Fibroblast of skin of abdomen (primary cell): ENCODE measurements at regions not wholly inside any gene's neighbourhood (a gene's known extent, or its start where the extent isn't known, plus 50 kb on each side); places are given as distances from the start of the nearest gene placed in this dataset.
"Not testable (repeated sequence)": the region's sequence is repeated elsewhere in the genome, so short reads cannot be mapped to it uniquely, and the experiment has no call there.

ENCODE experiments used
- DNase-seq: peaks from one replicate; pipeline ENCODE4 v3.0.0-alpha.2; 2013

DNA sequence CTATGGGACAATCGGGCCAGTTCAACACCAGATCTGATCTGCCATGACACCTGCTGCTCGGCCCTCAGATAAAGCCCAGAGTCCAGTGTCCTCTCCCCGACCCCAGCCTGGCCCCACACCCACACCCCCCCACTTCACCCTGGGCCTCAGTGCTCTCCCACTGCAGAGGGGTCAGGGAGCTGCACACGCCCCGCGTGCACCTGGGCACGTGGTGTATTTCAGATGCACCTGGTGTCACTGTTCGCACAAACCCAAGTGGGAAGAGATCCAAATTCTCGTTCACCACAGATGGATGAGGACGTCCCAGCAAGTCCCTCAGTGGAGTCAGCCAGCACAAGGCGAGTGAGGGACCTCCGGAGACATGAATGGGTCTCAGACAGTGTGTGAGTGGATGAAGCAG is 161.3 kb downstream of the RTP5 start:
- DNase-seq, result no peak

DNA sequence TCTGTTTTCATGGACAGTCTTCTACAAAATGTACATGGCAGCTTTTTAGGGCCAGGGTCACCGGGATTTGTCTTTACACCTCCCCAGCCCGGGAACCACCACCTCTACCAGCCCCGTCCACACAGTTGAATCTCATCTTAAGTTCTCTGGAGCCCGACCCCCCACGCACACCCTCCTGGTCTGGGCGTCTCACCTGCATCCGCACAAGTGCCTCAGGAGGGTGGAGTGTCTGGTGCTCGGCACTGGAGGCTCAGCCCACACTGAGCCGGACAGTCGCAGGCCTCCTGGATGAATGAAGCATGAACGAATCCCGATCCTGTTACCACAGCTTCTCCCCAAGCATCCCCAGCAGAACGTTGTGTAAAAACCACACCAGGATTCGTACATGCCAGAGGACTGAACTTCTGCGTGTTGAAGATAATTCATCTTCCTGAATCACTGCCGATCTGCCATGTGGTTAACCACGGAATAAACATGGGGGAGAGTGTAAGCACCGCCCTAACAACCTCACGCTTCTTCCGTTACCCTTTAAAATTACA is 162.0 kb downstream of the RTP5 start:
- peak; percentile 95 for DNase-seq

DNA sequence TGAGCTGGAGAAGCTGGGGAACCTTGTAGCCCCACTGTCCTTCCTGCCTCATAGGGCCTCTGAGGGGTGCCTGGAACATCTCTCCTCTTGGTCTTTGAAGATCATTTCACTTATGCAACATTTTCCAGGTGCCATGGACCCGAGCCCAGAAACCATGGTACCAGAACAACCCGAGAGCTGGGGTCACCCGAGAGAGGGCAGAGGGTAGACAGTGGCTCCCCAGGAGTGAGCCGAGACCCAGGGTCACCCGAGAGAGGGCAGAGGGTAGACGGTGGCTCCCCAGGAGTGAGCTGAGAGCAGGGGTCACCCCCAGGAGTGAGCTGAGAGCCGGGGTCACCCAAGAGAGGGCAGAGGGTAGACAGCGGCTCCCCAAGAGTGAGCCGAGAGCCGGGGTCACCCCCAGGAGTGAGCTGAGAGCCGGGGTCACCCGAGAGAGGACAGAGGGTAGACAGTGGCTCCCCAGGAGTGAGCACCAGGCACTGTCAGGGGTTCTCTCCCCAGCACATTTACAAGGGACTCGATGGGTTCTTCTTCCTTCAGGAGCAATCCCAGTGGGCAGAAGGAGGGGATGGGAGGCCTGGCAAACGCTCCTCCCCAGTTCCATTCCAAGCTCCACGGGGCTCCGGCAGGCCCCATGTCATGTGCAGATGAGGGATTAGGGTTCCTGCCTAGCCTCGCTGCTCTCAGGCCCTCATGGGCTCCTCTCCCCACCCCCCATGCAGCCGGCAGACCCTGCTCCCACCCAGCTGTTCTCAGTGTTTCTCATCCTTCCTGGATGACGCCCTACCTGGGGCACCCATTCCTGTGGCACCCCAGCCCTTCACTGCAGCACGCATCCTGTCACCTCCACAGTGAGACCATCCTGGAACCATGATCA is 163.5 kb downstream of the RTP5 start:
- DNase-seq, result no peak

DNA sequence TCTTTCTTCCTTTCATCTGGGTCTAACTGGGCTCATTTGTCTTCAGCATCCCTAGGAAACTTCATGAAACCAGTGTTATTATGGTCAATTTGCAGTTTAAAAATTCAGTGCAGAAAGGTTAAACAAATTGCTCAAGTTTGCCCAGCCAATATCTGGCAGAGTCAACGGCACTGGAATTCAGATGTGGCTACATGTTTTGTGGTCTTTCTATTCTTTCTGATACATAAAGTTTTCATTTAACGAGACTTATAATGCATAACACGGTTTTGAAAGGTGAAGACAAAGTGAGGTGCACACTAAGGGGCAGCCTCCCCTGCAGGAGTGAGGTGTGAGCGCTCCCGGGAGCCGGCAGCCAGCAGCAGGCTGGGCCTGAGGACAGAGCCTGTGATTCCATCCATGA is 164.6 kb downstream of the RTP5 start:
- no peak for DNase-seq

DNA sequence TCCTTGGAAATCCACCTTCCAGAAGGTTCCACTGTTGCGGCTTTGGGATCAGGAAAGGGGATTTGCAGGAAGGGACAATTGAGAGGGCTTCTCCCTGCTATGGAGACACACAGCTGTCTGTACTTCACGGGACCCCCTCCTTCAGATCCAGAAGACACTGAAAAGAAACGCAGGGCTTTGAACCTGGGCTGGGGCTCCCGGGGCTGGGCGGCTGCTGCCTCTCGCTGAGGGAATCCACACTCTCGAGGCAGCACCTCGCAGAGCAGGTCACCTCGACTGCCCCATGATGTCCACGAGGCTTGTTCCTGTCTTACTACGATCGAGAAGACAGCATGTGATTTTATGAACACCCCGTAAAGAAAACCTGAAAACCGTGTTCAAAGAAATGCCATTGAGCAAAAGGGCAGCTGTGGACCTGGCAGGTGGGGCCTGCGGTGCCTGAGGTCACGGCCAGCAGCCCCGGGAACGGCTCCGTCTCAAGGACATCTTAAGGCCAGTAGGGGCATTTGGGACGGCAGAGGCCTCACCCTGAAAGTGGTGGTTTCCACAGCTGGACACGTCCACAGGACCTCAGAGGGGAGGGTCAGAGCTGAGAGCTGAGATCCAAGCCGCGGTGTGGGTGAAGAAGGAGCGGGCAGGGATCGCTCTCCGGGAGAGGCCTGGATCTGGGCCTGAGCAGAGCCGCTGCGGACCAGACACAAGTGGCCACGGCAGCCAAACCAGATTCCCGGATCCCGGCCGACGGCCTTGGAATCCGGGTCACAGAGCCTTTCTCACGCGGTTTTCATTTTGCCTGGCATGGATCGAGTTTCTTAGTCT is 165.7 kb downstream of the RTP5 start:
- no peak for DNase-seq

DNA sequence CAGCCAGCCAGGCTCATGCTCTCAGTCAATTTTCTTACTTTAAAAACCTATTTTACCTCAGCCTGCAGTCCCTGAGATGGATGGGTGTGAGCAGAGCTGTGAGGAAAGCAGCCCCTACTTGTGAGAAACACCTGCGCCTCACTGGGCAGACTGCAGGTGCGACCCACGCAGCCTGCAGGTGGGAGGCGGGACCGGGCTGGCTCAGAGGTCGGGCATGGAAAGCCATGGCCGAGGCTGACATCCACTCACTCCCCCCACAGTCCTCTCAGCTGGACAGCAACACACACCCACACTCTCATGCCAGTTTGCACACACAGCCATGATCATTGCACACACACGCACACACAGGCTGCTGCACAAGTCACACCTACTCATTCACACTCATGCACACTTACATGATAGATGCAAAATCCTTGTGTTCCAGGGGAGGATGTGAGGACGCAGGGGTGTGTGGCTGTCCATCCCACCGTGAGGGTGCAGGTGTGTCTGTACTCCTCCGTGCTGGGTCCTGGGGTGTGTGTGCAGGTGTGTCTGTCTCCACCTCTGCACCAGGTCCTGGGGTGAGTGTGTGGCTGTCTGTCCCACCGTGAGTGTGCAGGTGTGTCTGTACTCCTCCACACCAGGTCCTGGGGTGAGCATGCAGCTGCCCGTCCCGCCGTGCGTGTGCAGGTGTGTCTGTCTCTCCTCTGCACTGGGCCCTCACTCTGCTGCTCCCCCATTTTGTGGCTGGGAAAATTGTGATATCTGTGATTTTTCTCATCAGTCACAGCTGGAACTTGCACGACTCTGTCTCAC is 166.5 kb downstream of the RTP5 start:
- no peak for DNase-seq

DNA sequence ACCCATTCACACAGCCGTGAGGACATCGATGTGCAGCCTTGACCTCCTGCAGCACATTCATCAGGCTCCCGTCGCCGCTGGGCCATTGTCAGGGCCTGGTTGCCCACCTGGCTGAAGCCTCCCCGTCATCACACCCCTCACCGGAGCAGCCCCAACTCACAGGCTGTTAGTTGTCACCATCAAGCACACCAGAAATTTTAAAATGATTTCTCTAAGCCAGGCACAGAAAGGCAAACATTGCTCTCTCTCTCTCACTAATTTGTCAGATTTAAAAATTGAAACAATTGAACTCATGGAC is 167.1 kb downstream of the RTP5 start:
- DNase-seq, result no peak

DNA sequence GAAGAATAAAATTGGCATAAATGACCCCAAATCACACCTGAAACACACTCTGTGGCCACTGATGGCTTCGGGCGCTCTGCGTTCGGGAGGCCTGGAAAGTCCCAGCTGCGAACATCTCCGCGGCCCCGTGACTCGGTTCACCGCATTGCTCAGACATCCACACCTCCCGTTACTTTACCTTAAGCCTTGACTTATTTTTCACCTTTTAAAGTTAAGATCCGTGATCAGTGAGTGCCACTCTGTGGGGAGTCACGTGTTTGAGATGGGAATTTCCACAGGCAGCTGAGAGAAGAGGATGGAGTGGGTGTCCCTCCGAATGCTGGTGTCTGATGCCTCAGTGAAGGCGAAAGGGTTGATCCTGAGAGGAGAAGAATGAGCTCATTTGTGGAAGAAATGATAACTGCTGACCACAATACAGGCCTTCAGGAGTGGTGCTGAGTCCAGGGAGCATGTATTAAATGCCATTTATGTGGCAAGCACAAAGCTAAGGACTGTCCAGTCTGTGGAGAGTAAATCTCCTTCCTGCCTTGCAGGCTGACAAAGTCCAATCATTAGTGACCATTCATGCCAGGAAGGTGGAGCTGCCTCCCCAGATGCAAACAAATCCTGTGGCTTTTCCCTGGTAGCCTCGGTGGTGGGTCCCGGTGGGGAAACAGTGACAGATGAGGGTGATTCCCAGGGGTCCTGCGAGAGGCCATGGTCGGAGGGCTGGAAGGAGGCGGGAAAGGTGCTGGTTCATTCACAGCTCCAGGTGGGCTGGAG is 168.8 kb downstream of the RTP5 start:
- DNase-seq, result no peak

DNA sequence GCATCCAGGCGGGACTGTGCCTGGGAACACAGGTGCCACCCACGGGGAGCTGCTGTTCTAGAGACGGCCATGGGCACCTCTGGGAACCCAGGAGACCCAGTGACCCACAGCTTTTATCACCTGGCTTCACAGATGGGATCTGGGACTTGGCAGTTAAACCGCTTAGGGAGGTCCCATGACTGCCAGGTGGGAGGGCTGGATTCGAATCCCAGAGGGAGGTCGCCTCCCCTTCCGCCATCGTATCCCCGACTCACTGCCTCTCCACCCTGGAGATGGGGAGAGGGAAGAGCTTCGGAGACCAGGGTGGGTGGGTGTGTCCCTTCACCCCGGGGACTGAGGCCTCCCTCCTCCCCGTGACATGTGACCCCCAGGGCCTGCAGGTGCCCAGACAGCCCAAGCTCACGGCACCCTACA is 169.4 kb downstream of the RTP5 start:
- no peak for DNase-seq

DNA sequence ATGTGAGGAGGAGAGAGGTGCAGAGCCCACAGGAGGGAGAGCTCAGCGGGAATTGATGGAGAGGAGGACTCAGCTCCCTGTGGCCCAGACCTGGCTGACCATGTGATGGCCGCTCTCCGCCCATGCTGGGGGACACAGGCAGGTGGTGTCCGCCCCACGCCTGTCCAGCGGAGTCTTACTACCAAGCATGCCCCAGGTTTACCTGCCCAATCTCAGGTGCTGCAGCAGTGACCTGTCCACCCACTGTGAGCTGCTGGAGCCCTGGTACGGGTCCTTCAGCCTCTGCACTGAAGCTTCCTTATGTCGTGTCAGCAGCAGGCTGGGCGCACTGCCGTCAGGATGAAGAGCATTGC is 170.8 kb downstream of the RTP5 start:
- no peak for DNase-seq

DNA sequence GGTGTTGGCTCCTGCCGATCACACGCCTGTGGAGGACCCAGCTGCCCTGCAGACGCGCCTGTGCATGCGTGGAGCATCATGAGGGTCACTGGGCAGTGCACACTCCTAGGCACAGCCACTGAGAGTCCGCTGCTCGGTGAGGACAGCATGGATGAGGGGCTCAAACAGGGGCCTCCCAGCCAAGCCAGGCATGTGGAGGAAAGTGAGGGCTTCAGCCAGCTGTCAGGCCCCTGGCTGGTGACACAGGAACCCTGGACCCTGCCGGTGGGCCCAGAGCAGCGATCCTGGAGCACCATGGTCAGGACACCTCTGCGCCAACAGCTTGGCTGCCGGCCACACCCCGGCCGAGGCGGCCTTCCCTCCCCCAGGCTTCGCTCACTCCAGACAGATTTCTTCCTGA is 171.2 kb downstream of the RTP5 start:
- DNase-seq, result no peak

DNA sequence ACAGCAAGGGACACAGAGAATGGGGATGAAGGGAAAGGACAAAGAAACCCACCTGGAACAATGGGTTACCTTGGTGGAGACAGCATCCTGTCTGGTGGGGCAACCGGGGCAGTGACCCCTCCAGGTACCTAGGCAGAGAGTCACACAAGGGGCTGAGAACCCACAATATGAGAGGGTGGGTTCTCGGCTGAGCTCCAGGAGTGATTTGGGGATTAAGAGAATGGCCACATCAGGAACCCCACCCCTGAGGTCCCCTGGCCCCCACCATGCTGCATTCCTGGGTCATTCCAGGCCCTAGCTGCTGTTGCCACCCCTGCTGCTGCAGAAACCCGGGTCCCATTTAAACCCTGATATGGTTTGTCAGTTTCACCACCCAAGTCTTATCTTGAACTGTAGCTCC is 172.3 kb downstream of the RTP5 start:
- no peak for DNase-seq

DNA sequence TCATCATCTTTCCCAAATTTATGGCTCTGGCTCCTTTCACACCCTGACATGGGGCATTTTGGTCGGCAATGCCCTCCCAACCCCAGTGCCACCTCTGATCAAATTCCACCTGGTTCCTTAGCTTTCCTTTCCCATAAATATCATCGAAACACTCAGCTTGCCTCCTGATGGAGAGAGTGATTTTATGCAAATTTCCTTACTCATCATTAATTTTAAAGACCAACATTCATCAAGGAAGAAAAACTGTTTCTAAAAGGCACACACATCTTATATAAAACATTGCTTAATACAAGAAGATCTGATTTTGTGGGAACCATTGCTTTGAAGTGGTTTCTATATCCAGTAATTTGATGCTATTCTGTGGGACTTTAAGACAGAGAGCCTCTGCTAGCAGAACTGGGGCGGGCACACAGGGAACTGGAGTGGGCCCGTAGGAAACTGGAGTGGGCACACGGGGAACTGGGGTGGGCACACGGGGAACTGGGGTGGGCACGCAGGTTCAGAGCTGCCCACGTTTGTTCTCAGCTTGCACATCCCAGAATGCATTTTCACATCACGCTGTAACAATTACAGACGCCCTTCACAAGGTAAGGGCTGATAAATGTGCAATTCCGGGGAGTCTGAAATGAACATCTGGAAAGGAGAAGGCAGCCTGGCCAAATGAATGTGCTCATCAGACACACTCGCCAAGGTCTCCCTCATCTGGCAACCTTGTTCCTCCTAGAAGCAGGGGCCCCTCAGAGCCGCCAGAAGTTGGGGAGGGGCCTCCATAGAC is 174.2 kb downstream of the RTP5 start:
- no peak for DNase-seq

DNA sequence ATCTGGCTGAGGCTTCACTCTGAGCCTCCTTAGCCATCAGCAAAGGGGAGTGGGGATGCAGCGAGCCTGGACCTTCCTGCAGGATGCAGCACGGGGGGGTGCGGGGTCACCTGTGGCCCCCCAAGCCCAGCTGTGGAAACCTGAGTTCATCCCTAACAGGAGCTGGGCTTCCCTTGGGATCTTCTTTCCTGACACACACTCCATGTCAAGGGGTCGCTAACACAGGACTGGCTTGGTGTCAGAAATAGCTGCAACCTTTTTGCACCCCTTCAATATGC is 174.7 kb downstream of the RTP5 start:
- no peak for DNase-seq

DNA sequence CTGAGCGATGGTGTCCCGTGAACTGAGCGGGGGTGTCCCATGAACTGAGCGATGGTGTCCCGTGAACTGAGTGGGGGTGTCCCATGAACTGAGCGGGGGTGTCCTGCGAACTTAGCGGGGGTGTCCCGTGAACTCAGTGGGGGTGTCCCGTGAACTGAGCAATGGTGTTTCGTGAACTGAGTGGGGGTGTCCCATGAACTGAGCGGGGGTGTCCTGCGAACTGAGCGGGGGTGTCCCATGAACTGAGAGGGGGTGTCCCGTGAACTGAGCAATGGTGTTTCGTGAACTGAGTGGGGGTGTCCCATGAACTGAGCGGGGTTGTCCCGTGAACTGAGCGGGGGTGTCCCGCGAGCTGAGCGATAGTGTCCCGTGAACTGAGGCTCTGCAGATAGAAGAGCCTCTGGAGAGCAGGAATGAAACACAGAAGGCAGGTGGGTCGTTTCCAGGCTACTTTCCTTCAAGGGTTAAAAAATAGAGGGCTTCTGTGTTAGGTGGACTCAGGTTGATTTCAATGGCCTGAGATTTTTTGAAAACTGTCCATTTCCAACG is 176.1 kb downstream of the RTP5 start:
- not testable (repeated sequence) for DNase-seq

DNA sequence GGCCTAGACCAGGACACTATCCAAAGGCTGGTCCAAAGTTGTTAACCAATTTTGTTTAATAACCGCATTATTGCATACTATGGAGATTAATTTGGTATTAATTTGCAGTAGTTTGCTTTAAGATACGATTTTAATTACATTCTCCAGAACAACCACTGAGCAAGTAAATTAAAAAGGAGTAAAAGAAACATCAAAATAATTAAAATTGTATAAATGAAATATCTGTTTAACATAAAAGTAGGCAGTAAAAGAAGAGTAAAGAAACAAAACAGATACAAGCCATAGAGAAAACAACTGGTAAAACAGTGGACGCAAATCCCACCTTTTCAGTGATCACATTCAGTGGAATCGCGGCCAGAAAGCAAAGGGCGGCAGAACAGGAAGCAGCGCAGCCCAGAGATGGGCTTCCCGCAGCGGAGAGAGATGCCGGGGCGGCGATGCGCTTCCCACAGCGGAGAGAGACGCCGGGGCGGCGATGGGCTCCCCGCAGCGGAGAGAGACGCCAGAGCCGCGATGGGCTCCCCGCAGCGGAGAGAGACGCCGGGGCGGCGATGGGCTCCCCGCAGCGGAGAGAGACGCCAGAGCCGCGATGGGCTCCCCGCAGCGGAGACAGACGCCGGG is 176.8 kb downstream of the RTP5 start:
- DNase-seq, result no peak

DNA sequence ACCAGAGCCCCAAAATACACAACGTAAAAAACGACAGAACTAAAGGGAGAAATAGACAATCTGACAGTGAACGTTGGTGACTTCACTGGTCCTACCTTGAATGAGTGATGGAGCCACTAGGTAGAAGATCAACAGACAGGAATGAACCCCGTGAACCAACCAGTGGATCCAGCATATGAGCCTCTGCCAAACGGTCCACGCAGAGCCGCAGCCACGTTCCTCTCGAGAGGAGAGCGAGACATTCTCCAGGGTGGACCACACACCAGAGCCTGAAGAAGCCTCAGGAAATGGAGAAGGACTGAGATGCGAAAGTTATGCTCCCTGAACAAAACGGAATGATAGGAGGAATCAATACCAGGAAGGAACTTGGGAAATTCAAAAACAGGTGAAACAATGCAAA is 178.4 kb downstream of the RTP5 start:
- no peak for DNase-seq

DNA sequence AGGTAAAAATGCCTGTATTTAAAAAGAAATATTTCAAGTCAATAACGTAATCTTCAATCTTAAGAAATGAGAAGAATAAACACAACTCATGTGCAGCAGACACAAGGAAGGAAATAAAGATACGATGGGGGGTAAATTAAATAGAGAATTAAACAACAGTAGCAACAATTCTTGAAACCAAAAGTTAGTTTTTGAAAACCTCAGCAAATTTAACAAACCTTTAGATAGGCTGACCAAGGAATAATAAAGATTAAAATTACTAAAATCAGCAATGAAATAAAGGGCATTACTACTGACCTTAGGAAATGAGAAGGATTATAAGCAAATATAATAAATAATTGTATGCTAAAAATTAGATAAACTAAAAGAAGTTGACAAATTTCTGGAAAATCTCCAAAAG is 178.9 kb downstream of the RTP5 start:
- no peak for DNase-seq

DNA sequence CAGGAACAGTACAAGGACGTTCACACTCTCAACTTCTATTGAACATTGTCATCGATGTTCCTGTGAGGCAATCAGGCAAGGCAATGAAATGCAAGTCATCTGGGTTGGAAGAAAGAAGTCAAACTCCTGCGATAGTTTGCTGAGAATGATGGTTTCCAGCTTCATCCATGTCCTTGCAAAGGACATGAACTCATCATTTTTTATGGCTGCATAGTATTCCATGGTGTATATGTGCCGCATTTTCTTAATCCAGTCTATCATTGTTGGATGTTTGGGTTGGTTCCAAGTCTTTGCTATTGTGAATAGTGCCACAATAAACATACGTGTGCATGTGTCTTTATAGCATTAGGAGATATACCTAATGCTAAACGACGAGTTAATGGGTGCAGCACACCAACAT is 180.0 kb downstream of the RTP5 start:
- not testable (repeated sequence) for DNase-seq

DNA sequence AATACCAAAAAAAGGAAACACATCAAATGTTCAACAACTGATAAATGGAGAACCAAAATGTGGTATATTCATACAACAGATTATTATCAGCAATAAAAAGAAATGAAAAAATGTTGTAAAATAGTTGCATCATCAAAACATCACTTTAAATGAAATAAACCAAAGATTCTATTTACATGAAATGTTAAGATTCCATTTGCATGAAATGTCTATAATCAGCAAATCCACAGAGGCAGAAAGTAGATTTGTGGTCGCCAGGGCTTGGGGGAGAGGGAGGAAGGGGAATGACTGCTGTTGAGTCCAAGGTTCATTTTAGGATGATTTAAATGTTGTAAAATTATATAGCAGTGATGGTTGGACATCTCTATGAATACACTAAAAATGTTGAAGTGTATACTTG is 181.9 kb downstream of the RTP5 start:
- peak; percentile 48 for DNase-seq

DNA sequence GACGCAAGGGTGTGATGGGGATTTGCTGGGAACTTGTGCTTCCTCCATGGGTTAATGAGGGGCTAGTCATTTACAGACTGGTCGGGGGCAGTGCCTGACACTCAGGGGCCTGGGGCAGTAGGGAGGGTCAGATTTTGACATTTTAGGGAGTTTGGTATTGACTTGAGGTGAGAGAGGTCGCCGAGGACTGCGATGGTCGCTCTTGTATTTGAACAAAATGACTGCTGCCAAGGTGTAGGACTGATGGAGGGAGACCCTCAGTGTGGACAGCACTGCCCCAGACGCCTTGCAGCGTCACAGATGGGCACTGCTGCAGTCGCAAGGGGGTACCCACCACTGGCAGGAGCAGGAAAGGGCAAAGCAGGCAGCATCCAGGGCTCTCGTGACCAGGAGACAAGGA is 182.9 kb downstream of the RTP5 start:
- DNase-seq, result no peak
